Hepatocyte (in vitro differentiated cells): ENCODE measurements at regions not wholly inside any gene's neighbourhood (a gene's known extent, or its start where the extent isn't known, plus 50 kb on each side); places are given as distances from the start of the nearest gene placed in this dataset.

Experiments
- CTCF ChIP-seq: fragments of 200-600 bp; sonication (generic); IDR thresholded peaks from 2 replicates; pipeline ENCODE4 v1.5.1; 2016; ENCODE audit warnings: antibody characterized with exemption, mild to moderate bottlenecking; ENCODE audit not compliant: poor library complexity
- EZH2 ChIP-seq: fragments of 200-600 bp; sonication (generic); IDR thresholded peaks from 2 replicates; pipeline ENCODE4 v1.6.1; 2016; ENCODE audit warnings: antibody characterized with exemption, mild to moderate bottlenecking, borderline replicate concordance

- no peak for TF ChIP-seq CTCF
- TF ChIP-seq EZH2: no peak
These were observed 335.2 kb upstream of the ZNF32 start for GRCh38 chr10:43983856-43984271.
